NOMO-1 treated with dmso at 0.1 percent for 144 hours (cell line): ENCODE measurements at regions not wholly inside any gene's neighbourhood (a gene's known extent, or its start where the extent isn't known, plus 50 kb on each side); places are given as distances from the start of the nearest gene placed in this dataset.
"Not testable (repeated sequence)": the region's sequence is repeated elsewhere in the genome, so short reads cannot be mapped to it uniquely, and the experiment has no call there.

ENCODE experiments used
- DNase-seq: peaks from one replicate; lab custom pipeline; 2025; ENCODE audit not compliant: unreplicated experiment; lab: John Stamatoyannopoulos, UW

DNA sequence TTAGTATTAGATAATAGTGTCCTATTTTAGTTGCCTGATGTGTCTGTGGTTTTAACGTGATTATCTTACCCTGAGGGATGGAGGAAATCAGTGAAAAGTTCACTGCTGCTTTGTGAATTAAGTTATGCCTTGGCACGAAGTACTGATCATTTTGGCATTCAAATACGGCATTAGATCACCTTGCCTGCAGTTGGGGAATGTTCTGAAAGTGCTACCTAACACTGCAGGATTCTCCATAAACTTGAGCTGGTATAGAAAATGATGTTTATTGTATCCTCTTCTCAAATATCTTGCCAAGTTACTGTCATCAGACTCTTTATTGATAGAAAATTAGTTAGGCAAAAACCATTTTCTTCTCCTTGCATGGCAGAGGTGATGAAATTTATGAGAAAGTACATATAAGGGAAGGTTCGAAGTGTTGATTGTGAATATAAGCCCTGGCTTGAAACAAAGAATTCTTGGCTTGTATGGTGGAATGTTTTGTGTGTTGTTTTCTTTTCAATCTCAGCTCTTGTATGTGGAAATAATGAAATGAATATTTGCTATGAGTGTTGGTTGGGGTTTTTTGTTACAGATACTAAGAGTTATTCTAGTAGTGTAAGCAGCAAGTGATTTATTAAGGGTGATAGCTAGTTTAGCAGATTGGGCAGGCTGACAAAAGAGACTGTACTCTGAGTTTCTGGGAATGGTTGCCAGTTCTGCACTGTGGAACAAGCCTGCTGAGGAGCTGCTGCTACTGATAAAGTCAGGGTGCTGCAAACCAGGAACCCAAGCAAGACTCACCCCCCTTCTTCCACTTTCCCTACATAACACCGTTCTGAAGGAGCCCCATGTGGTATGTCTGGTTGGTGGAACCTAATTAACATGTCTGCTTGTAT is 448.3 kb downstream of the PCNX1 start:
- DNase-seq = no peak

DNA sequence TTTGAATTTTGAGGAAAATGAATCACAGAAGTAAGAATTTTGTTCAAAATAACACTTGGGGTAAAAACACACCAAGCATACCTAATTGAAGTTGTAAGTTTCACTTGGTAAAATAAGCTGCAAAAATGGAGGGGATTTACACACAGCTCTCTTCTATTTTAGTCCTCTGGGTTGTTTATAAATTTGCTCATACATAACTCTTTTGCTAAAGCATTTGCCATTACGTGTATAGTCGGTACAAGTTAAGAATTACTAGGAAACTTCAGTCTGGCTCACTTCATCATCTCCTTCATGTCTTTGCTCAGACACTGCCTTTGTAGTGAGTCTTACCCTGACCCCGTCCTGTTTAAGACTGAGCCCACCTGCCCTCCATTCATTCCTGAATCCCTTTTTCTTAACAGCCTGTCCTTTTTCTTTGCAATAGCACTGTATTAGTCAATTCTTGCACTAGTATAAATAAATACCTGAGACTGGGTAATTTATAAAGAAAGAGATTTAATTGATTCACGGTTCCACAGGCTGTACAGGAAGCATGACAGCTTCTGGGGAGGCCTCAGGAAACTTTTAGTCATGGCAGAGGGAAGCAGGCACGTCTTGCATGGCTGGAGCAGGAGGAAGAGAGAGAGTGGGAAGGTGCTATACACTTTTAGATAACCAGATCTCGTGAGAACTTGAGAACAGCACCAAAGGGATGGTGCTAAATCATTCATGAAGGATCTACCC is 451.1 kb downstream of the PCNX1 start:
- DNase-seq = no peak

DNA sequence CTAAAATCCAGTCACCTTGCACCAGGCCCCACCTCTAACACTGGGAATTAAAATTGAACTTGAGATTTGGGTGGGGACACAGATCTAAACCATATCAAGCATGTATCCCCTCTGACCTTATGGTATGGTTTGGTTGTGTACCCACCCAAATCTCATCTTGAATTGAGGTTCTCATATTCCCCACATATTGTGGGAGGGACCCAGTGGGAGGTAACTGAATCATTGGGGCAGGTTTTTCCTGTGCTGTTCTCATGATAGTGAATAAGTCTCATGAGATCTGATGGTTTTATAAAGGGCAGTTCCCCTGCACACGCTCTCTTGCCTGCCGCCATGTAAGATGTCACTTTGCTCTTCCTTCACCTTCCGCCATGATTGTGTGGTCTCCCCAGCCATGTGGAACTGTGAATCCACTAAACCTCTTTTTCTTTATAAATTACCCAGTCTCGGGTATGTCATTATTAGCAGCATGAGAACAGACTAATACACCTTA is 451.7 kb downstream of the PCNX1 start:
- not testable (repeated sequence) for DNase-seq

DNA sequence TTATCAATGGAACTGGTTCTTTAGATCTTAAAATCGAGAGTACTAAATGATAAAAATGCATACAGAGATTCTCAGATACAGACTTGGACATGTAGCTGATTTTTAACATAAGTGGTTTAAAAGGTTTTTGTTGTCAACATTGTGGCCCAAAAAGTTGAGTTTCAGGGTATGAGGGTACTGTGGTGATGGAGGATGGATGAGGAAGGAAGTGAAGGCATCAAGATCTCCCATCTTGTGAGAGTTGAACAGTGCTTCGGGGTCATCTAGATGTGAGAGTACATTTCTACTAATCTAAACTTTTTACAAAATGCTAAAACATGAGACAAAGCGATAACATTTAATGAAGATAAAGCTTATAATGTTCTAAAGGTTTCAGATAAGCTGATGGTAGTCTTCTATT is 452.6 kb downstream of the PCNX1 start:
- no peak for DNase-seq

DNA sequence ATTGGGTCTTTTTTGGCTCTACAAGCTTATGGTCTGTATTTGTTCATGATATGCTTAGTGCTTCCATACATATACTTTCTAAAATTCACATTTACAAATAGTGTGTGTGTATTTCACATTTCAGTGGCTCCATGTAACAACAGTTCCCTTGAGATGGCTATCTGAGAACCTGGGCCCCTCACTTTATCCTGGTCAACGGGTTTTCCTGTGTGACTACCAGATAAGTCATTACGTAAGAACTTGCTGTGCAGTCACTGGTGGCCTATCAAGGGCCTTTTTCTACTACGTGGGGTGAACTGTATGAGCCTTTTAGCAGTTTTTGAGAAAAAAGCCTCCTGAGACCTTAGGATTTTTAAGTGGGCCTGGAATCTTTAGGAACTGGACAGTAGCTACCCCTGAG is 454.1 kb downstream of the PCNX1 start:
- DNase-seq = no peak

DNA sequence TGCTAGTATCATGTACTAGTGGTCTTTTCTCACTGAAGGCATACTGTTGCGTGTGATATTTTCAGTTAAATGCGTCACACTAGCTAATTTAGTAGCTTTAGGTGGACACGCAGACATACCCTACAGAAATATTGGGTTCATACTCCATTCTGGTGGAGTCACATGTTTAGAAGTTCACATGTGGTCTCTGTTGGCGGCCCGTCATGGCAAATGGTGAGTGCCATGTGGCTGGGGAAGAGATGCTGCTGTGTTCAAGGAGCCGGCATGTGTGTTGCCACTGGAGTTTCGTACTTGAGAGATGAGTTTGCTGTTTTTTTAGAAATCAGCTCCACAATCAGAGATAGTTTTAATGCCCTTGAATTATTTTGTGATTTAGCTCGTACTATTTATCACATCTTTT is 454.6 kb downstream of the PCNX1 start:
- DNase-seq = no peak

DNA sequence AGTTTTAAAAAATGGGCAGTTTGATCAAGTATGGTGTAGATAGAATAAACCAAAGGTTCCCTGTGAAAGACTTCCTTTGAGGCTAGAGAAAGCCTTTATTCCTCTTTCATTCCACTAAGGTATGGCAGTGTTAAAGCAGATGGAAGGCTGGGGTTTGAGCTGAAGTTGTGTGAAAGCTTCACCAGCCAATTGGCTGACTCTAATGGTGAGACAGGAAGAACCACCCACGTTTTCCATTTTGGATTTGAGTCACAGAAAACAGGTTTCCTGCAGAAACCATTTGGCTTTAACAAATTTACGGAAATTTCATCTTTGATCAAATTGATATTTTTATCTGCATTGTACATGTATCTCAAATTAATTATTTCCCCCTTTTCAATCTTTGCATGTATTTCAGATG is 455.0 kb downstream of the PCNX1 start:
- no peak for DNase-seq

DNA sequence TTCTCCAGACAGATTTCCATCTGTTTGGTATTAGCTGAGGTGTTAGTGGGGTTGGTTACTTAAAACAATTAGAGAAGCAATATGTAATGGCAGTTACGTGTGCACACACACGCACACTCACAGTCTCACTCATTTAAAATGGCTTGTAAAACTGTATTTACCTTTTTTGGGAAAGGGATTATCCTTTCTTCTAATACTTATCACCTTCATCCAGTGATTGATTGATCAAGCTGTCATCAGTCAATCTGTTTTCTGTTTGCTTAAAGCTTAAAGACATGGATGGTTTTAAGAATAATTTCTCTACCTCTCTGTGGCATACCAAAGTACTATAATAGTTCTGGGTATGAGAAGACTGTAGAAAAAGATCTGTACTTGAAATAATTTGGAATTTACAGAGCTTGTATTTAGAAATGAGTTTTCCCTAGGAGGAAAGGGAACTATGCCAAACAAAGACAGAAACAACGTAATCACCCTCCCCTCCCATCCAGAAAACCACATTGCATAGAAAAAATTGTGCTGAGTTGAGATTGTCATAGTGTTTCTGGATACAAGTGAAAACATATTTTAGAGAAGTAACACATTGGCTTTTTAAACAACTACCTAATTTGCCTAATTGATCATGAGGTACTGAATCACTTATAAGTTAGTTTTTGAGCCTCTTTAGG is 455.8 kb downstream of the PCNX1 start:
- DNase-seq = no peak

DNA sequence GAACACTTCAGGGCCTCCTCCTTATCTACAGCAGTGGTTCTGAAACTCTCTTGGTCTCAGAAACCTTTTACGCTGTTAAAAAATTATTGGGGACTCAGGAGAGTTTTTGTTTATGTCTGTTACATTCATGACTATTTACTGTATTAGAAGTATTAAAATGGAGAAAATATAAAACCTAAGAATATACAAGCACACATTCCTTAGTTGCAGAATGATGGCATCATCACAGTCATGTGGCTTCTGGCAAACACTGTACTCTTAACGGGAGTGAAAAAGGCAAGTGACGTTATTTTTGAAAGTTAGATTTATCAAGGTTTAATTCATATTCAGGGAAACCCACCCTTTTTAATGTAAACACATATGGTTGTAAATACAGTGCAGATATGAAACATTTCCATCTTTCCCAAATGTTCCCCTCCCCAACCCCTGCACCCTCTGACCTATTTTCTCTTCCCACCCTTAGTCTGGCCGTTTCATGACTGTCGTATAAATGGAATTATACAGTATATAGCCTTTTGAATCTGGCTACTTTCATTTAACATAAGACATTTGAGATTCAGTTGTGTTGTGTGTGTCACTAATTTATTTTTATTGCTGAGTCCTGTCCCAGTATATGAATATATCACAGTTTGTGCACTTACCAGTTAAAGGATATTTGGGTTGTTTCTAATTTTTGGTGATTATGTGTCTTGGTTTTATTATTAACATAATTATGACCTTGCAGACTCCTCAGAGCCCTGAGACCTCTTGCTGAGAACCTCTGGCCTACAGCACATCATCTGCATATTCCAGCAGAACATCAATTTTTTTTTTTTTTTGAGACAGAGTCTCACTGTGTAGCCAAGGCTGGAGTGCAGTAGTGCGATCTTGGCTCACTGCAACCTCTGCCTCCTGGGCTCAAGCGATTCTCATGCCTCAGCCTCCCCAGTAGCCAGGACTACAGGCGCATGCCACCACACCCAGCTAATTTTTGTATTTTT is 457.0 kb downstream of the PCNX1 start:
- no peak for DNase-seq

DNA sequence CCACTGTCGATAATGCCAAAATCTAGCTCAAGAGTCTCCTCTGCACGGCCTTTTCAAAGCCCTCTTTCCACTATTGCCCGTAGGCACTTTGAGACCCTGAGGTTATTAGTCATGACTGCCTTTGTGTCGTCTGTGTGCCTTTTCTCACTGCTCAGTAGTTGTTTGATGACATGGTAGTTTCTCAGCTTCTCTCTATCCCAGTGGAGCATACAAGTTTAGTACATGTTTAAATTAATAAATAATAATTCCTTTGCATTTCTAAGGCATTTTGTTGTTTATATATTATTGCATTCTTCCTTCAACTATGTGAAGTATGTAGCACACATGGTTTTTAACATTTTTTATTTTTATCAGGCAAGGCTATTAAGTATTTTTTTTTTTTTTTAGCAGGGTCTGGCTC is 458.1 kb downstream of the PCNX1 start:
- DNase-seq = no peak

DNA sequence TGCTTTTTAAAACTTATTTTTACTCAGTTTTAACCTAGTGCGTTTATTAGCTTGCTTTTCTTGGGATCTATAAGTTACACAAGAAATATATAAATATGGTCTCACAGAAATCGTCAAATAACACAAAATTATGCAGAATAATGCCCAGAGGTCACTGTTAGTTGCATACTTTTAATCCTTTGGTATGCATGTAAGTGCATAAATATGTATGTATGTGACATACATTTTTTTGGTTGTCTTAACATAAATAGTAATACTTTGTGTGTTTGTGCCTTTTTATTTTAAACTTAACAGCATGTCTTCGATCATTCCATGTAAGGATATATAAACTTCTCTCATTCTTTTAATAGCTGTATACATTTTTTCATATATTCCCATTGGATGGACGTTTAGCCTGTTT is 459.6 kb downstream of the PCNX1 start:
- DNase-seq = no peak

DNA sequence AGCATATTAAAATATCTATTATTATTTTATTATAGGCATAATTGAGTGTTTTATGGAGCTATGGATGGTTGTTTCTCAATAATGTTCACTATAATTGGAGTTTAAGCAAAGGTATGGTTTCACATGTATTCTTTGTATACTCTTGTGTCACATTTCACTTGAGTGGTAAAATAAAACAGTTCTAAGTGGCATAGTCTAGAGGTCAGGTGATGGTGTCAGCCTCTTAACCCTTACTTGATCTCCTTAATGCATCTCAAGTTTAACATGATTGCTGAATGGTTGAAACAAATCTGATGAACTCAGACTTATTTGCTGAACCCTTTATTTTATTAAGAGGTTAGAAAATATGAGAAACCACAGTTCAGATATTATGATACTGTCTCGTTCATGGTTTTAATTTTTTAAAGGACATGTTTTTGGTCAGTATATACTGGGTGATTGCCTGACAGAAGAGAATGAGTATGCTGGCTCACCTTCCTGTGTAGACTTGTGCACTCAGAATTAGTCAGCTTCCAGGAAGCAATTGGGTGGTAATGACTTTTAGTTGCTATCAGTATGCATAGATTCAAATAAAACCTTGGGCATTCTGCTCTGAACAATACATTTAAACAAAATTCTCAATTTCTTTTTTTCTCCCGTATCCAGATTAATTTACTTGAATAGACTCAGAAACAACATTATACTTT is 464.6 kb downstream of the PCNX1 start:
- DNase-seq = no peak

DNA sequence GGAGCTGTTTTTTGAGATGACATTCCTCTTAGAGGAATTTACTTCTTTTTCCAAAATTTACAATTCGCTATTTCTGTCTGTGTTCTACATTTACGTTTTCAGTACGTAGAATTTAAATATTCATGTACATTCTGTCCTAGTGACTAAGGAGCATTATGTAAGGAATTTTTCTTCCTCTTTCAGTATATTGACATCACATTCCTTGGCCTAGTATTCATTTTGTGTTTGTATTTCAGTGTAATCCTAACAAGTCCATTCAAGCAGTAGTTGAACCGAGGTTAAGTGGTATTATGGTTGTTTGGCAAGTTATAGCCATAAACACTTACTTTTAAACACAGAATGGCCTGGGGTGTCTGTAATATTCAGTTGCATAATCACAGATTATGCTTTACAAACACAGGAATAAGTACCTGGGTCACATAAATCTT is 465.2 kb downstream of the PCNX1 start:
- DNase-seq = no peak

DNA sequence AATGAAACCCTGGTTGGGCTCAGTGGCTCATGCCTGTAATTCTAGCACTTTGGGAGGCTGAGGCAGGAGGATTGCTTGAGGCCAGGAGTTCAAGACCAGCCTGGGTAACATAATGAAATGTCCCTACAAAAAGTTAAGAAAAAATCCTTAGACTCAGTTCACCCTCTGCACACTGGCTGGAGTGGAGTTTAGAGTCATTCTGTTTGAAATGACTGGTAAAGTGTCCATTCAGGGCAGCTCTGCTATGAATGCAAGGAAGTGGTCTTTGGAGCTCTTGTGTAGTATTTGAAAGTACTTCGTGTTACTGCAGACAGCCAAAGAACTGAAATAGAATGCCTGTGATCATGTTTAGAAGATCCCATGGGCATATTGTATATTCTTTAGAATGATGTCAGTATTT is 466.5 kb downstream of the PCNX1 start:
- DNase-seq = no peak

DNA sequence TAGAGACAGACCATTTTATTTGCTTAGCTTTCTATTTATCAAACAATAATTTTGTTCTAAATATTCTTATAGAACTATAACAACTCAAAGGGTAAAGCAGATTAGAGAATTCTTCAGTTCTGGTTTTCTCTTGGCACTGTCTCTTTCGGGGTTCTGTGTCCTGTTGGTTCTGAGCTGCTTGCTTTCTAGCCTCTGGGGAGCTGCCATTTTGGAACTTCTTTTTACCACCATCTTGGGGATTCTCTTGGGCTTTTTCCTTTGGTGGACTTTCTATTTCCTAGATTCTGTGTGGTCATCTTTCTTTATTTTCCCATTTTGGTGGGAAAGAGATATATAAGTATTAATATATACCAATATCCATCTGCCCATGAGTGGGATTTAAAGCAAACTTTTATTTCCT is 467.7 kb downstream of the PCNX1 start:
- DNase-seq = no peak

DNA sequence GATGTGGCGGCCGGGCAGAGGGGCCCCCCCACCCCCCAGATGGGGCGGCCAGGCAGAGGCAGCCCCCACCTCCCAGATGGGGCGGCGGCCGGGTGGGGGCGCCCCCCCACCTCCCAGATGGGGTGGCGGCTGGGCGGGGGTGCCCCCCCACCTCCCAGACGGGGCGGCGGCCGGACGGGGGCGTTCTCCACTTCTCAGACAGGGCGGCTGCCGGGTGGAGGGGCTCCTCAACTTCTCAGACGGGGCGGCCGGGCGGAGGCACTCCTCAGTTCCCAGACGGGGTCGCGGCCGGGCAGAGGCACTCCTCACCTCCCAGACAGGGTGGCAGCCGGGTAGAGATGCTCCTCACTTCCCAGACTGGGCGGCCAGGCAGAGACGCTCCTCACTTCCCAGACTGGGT is 469.8 kb downstream of the PCNX1 start:
- DNase-seq = no peak

DNA sequence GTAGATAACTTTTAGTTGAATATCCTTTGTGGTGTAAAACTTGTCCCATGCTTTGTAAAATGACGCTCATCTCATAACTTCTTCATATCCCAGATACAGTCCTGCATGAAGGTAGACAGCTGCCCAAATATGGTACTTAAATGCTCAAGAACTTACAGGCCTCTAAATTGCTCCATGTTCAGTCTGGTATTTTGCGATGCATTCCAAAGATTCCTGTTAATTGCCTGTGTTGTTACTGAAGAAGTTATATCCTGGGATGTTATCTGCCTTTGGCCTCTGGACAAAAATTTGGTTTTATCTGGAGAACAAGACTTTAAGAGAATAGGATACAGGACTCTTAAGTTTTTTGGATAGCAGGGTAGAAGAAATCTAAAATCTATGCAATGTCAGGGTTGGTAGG is 473.0 kb downstream of the PCNX1 start:
- DNase-seq = no peak

DNA sequence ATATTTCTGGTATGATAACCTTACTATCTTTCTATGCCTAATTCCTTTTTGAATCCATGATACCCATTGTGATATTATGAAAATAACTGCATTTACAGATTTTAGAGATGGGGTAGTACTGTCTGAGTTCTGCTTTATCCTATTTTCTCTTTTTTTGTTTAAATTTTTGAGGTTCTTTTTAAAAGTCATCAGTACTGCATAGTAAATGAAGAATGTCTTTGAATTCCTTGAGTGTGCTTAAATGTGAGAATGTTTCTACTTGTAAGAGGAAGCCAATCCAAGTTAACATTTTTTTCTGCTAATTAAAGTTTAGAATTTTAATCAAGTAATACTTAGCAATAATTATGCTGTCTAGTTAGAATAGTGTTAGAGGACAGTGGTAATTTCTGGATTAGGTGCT is 474.6 kb downstream of the PCNX1 start:
- DNase-seq = no peak

DNA sequence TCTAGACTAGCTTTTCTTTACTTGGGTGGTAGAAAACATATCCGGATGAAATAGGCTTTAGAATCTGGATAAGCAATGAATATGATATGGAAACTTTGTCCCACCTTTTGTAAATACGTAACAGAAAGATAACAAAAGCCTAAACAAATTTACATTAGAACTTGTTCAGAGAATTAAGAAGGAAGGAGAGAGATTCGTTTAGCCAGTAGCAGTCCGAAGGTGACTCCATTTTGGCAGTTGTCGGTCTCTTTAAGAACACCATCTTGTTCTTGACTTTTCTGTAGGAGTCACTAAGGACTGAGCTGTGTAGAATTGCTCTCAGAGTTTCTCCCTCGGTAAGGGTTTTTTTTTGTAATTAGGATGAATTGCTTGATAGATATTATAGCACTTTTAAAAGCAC is 475.1 kb downstream of the PCNX1 start:
- no peak for DNase-seq

DNA sequence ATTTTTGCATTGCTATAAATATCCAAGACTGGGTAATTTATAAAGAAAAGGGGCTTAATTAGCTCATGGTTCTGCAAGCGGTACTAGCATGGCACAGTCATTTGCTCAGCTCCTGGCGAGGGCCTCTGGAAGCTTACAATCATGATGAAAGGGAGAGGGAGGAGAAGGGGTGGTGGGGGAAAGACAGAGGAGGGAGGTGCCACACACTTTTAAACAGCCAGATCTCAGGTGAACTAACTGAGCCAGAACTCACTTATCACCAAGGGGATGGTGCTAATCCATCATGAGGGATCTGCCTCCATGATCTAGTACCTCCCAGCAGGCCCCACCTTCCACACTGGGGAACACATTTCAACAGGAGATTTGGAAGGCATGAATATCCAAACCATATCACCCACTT is 476.3 kb downstream of the PCNX1 start:
- no peak for DNase-seq
